Testis (tissue), 2 donors: ENCODE measurements at regions not wholly inside any gene's neighbourhood (a gene's known extent, or its start where the extent isn't known, plus 50 kb on each side); places are given as distances from the start of the nearest gene placed in this dataset.
A peak's percentile ranks its signal among the peaks of the same experiment; 100 is the strongest.

ENCODE experiments used
- DNase-seq: peaks from one replicate; pipeline ENCODE4 v3.0.0-alpha.2; 2019
- H3K27ac ChIP-seq, 2 donors: fragments of 200-600 bp; sonication (generic); one replicate each; pipeline ENCODE4 v1.5.1; 2019
- H3K27me3 ChIP-seq: fragments of 200-600 bp; sonication (generic); one replicate; pipeline ENCODE4 v1.5.1; 2019
- H3K36me3 ChIP-seq: fragments of 200-600 bp; sonication (generic); one replicate; pipeline ENCODE4 v1.5.1; 2017; ENCODE audit warnings: low read depth; ENCODE audit errors: missing control alignments
- H3K4me1 ChIP-seq: fragments of 200-600 bp; sonication (generic); one replicate; pipeline ENCODE4 v1.5.1; 2019
- H3K4me3 ChIP-seq, 2 donors: fragments of 200-600 bp; sonication (generic); one replicate each; pipeline ENCODE4 v1.5.1; 2017 to 2019
- H3K9me3 ChIP-seq: fragments of 200-600 bp; sonication (generic); one replicate; pipeline ENCODE4 v1.5.1; 2017
- CTCF ChIP-seq, 3 experiments: fragments of 450-650 bp in 2 of 3; fragments of 200-600 bp in 1 of 3; sonication (generic) in 1 of 3; IDR thresholded peaks; one replicate each; pipeline ENCODE4 v1.5.1; 2016 to 2019; ENCODE audit warnings: antibody characterized with exemption in 3 of 3, mild to moderate bottlenecking in 2 of 3, moderate library complexity in 1 of 3
- POLR2A ChIP-seq: fragments of 450-650 bp; IDR thresholded peaks from one replicate; pipeline ENCODE4 v1.6.1; 2017; ENCODE audit warnings: antibody characterized with exemption, mild to moderate bottlenecking, moderate library complexity
- WGBS, 2 donors: methylation state at CpG; one replicate each; pipeline ENCODE4 v1.1.5; 2018; 5-methylcytosine and 5-hydroxymethylcytosine counted together
- intact Hi-C: fragments of 100-400 bp; cut with DNase I; formaldehyde crosslinking; loops from one replicate; pipeline ENCODE4 v1.15.1; 2023; ENCODE audit warnings: low total_unique reads

- WGBS, 2 donors: 89 to 94% methylated on average over 2 of the region's 2 CpGs
- Histone ChIP-seq H3K27ac (no peak overlapping the region), H3K9me3 (no peaks in the 10 kb centered on the region), H3K36me3 (no peaks in the 10 kb centered on the region), H3K27me3 (no peaks in the 10 kb centered on the region), H3K4me3 (no peak overlapping the region), H3K4me1 (no peaks in the 10 kb centered on the region)
- TF ChIP-seq POLR2A: no peak
- TF ChIP-seq CTCF (IDR thresholded peaks at IDR 0.05): no peak
- DNase-seq: no peak
- intact Hi-C loops: no loop called here
Observed at GRCh38 chr5:62727861-62728260, 149.2 kb downstream of the LRRC70 start.

GRCh38 chr5:62727184-62727583 is 148.6 kb downstream of the LRRC70 start:
- intact Hi-C loops: no loop called here

GRCh38 chr5:62722360-62722759 is 143.7 kb downstream of the LRRC70 start:
- no peak overlapping the region for H3K4me3 ChIP-seq
- TF ChIP-seq POLR2A (no peak), CTCF (IDR thresholded peaks at IDR 0.05) (no peak)
- intact Hi-C loops: no loop called here
- H3K36me3 ChIP-seq: no peaks in the 10 kb centered on the region
- H3K4me1 ChIP-seq: peaks cover 6% of the 10 kb centered on the region
- 94 to 96% methylated on average over 9 of the region's 9 CpGs for WGBS, 2 donors
- no peak overlapping the region for H3K27ac ChIP-seq
- H3K27me3 ChIP-seq: no peaks in the 10 kb centered on the region
- DNase-seq: no peak
- no peaks in the 10 kb centered on the region for H3K9me3 ChIP-seq

More at GRCh38 chr5:62727184-62727583, 148.6 kb downstream of the LRRC70 start:
- H3K9me3 ChIP-seq: no peaks in the 10 kb centered on the region
- H3K4me3 ChIP-seq: no peak overlapping the region
- H3K27ac ChIP-seq: no peak overlapping the region
- no peaks in the 10 kb centered on the region for H3K27me3 ChIP-seq
- DNase-seq: no peak
- no peaks in the 10 kb centered on the region for H3K36me3 ChIP-seq
- WGBS, 2 donors: 95 to 96% methylated on average over 3 of the region's 3 CpGs
- TF ChIP-seq POLR2A (no peak), CTCF (IDR thresholded peaks at IDR 0.05) (no peak)
- H3K4me1 ChIP-seq: no peaks in the 10 kb centered on the region

GRCh38 chr5:62720031-62720441 is 141.4 kb downstream of the LRRC70 start:
- WGBS, 2 donors: 53 to 60% methylated on average over 7 of the region's 7 CpGs
- Histone ChIP-seq H3K27me3 (no peaks in the 10 kb centered on the region), H3K36me3 (no peaks in the 10 kb centered on the region), H3K4me3 (no peak overlapping the region), H3K9me3 (no peaks in the 10 kb centered on the region), H3K27ac (no peak overlapping the region), H3K4me1 (peaks cover 12% of the 10 kb centered on the region)
- TF ChIP-seq CTCF (IDR thresholded peaks at IDR 0.05) (peak in 1 of 3 experiments; percentile 18), POLR2A (no peak)
- intact Hi-C loops: no loop called here
- peak; percentile 36 for DNase-seq

- Histone ChIP-seq H3K4me3 (no peak overlapping the region), H3K27ac (no peak overlapping the region), H3K4me1 (peaks cover 12% of the 10 kb centered on the region), H3K36me3 (no peaks in the 10 kb centered on the region), H3K9me3 (no peaks in the 10 kb centered on the region), H3K27me3 (no peaks in the 10 kb centered on the region)
- 73 to 77% methylated on average over 9 of the region's 9 CpGs for WGBS, 2 donors
- intact Hi-C loops: no loop called here
- TF ChIP-seq CTCF (IDR thresholded peaks at IDR 0.05) (no peak), POLR2A (no peak)
- no peak for DNase-seq
Observed at GRCh38 chr5:62719061-62719720, 140.6 kb downstream of the LRRC70 start.
